ENCODE measurements at regions not wholly inside any gene's neighbourhood (a gene's known extent, or its start where the extent isn't known, plus 50 kb on each side); places are given as distances from the start of the nearest gene placed in this dataset.

DNA sequence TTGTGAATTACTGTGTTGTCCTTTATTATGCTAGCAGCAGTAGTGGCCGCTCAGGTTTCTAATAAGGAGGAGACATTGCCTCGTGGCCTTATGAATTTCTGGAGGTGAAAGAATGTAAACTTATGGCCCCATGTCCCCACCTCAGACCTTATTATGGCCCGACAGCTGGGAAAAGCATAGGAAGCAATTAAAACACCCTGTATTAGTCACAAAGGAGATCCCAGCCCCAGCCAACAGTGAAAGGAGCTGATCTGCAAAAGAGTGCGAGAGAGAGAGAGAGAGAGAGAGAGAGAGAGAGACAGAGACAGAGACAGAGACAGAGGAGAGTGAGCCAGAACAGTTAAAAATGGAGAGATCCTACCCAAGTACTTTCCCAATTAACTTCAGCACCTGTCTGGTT lies 269.3 kb downstream of the DMRT2 start:
- Mint-ChIP-seq H3K36me3 (no peaks in the 10 kb centered on the region), H3K4me1 (no peaks in the 10 kb centered on the region), H3K27ac (no peak overlapping the region), H3K4me3 (no peak overlapping the region), H3K27me3 (ENCODE audit: low read depth in 3 of 3) (peaks cover 0 to 2% (median 1%) of the 10 kb centered on the region in 3 donors), H3K9me3 (peaks cover 0 to 6% (median 4%) of the 10 kb centered on the region in 7 donors)
- peaks cover 0 to 4% of the 10 kb centered on the region in 2 donors for H3K9me3 ChIP-seq (replicated peaks in 1 of 2; ENCODE audit: control insufficient read depth in 1 of 2, insufficient read depth in 1 of 2, low read length in 2 of 2)
- no CpG with 5 or more reads among the region's 4 CpGs for WGBS (ENCODE audit: insufficient coverage)
- no peaks in the 10 kb centered on the region for H3K79me2 ChIP-seq (ENCODE audit: insufficient read depth, low read length)
- H3K9ac ChIP-seq (ENCODE audit: insufficient read depth, low read length, poor library complexity, severe bottlenecking): no peak overlapping the region
- H4K20me1 ChIP-seq (ENCODE audit: insufficient read depth, low read length): no peaks in the 10 kb centered on the region
- no peak overlapping the region for H2AFZ ChIP-seq (ENCODE audit: insufficient read depth, low read depth, low read length, poor library complexity, severe bottlenecking)
- TF ChIP-seq CTCF (IDR thresholded peaks at IDR 0.05): no peak
- H3K4me1 ChIP-seq (ENCODE audit: control insufficient read depth in 1 of 2, insufficient read depth in 2 of 2, low read length in 2 of 2): no peaks in the 10 kb centered on the region
- H3K27ac ChIP-seq (ENCODE audit: low read depth in 1 of 2, low read length in 2 of 2): no peak overlapping the region
- intact Hi-C loops (cut with micrococcal nuclease): no loop called here
- no peaks in the 10 kb centered on the region for H3K27me3 ChIP-seq (ENCODE audit: control insufficient read depth in 2 of 2, insufficient read depth in 2 of 2, low read length in 2 of 2)
- DNase-seq: no peak
- no peak overlapping the region for H3K4me3 ChIP-seq (replicated peaks in 1 of 3; ENCODE audit: low read depth in 2 of 3, low read length in 3 of 3)
- H3K4me2 ChIP-seq (replicated peaks; ENCODE audit: extremely low read depth, low read length, poor library complexity, severe bottlenecking): no peak overlapping the region
- H3K36me3 ChIP-seq (replicated peaks in 1 of 2; ENCODE audit: control insufficient read depth in 1 of 2, insufficient read depth in 2 of 2, low read length in 2 of 2): no peaks in the 10 kb centered on the region

DNA sequence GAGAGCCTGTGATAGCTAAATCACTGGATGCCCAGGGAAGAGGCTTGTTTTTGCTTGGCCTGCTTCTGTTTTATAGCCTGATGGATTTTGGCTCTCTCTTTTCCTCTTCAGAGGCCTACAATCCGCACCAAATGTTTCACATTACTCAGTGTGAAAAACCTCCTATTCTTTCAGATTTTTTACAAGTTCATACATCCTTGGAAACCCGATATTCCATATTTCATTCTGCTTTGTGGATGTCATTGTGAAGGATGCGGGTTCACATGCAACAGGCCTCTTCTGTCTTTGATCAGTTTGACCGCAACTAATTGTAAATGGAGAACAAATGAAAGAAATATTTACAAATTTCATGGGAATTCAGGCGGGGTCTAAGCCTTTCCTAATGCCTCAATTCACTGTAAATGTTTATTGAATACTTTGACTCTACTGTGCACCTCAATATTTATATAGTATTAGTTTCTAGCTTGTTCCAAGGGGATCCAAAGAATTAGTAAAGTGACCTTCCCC lies 269.9 kb downstream of the DMRT2 start:
- Histone ChIP-seq H3K27ac (ENCODE audit: low read depth in 1 of 2, low read length in 2 of 2) (no peak overlapping the region), H4K20me1 (ENCODE audit: insufficient read depth, low read length) (no peaks in the 10 kb centered on the region), H3K9me3 (replicated peaks in 1 of 2; ENCODE audit: control insufficient read depth in 1 of 2, insufficient read depth in 1 of 2, low read length in 2 of 2) (peaks cover 0 to 4% of the 10 kb centered on the region in 2 donors), H3K36me3 (replicated peaks in 1 of 2; ENCODE audit: control insufficient read depth in 1 of 2, insufficient read depth in 2 of 2, low read length in 2 of 2) (no peaks in the 10 kb centered on the region), H2AFZ (ENCODE audit: insufficient read depth, low read depth, low read length, poor library complexity, severe bottlenecking) (no peak overlapping the region), H3K4me2 (replicated peaks; ENCODE audit: extremely low read depth, low read length, poor library complexity, severe bottlenecking) (no peak overlapping the region), H3K27me3 (ENCODE audit: control insufficient read depth in 2 of 2, insufficient read depth in 2 of 2, low read length in 2 of 2) (no peaks in the 10 kb centered on the region), H3K79me2 (ENCODE audit: insufficient read depth, low read length) (no peaks in the 10 kb centered on the region), H3K4me3 (replicated peaks in 1 of 3; ENCODE audit: low read depth in 2 of 3, low read length in 3 of 3) (no peak overlapping the region), H3K9ac (ENCODE audit: insufficient read depth, low read length, poor library complexity, severe bottlenecking) (no peak overlapping the region), H3K4me1 (ENCODE audit: control insufficient read depth in 1 of 2, insufficient read depth in 2 of 2, low read length in 2 of 2) (no peaks in the 10 kb centered on the region)
- Mint-ChIP-seq H3K27ac (no peak overlapping the region), H3K4me1 (no peaks in the 10 kb centered on the region), H3K36me3 (no peaks in the 10 kb centered on the region), H3K9me3 (peaks cover 0 to 5% (median 4%) of the 10 kb centered on the region in 7 donors), H3K4me3 (no peak overlapping the region), H3K27me3 (ENCODE audit: low read depth in 3 of 3) (peaks cover 0 to 2% (median 1%) of the 10 kb centered on the region in 3 donors)
- DNase-seq: no peak
- no CpG with 5 or more reads among the region's 5 CpGs for WGBS (ENCODE audit: insufficient coverage)
- no peak for TF ChIP-seq CTCF (IDR thresholded peaks at IDR 0.05)
- intact Hi-C loops (cut with micrococcal nuclease): no loop called here

Measured in CD14-positive monocyte (primary cell).